ENCODE measurements at regions not wholly inside any gene's neighbourhood (a gene's known extent, or its start where the extent isn't known, plus 50 kb on each side); places are given as distances from the start of the nearest gene placed in this dataset.

DNA sequence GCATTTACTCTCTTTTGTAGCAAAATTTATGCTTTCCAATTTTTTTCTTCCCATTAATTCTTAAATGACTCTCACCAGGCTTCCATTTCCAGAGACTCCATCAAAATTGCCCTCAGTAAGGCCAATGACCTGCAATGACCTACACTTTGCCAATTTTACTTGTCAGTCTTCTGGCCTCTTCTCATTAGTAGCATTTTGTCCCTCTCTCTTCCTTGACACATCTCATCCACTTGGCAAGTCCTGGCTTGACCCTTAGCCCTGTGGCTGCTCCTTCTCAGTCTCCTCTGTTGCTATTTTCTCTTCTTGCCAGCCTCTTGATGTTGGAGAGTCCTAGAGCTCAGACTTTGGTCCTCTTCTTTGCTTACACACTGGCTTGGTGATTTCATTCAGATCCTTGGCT lies 166.1 kb upstream of the MTPN start:
- no peak overlapping the region for H2BK5ac ChIP-seq (ENCODE audit: low read depth, low read length)
- no peak overlapping the region for H4K5ac ChIP-seq (ENCODE audit: insufficient read length, low read depth, low read length)
- no peak overlapping the region for H4K91ac ChIP-seq (replicated peaks; ENCODE audit: insufficient read length, low read length)
- no peak overlapping the region for H3K14ac ChIP-seq (ENCODE audit: insufficient read length)
- no peak overlapping the region for H2BK15ac ChIP-seq (ENCODE audit: low read length)
- no peaks in the 10 kb centered on the region for H3K9me3 ChIP-seq (ENCODE audit: insufficient read depth in 2 of 2, low read depth in 1 of 2, low read length in 1 of 2)
- TF ChIP-seq JUND (IDR thresholded peaks at IDR 0.05; ENCODE audit: low read length) (no peak), RBBP5 (IDR thresholded peaks at IDR 0.05; ENCODE audit: borderline replicate concordance, low read depth, low read length) (no peak), SP1 (IDR thresholded peaks at IDR 0.05; ENCODE audit: low read depth, low read length) (no peak), SIX5 (IDR thresholded peaks at IDR 0.05; ENCODE audit: low read depth, low read length) (no peak), CBX8 (IDR thresholded peaks at IDR 0.05; ENCODE audit: borderline replicate concordance, low read depth, low read length) (no peak), EGR1 (IDR thresholded peaks at IDR 0.05; ENCODE audit: borderline replicate concordance, low read depth, low read length) (no peak), SAP30 (IDR thresholded peaks at IDR 0.05; ENCODE audit: insufficient read depth, insufficient replicate concordance, low read length) (no peak), SP2 (IDR thresholded peaks at IDR 0.05; ENCODE audit: low read length) (no peak), HDAC2 (IDR thresholded peaks at IDR 0.05; ENCODE audit: borderline replicate concordance in 1 of 2, low read depth in 2 of 2, low read length in 2 of 2) (no peak)
- TF ChIP-seq, protein P1, sequence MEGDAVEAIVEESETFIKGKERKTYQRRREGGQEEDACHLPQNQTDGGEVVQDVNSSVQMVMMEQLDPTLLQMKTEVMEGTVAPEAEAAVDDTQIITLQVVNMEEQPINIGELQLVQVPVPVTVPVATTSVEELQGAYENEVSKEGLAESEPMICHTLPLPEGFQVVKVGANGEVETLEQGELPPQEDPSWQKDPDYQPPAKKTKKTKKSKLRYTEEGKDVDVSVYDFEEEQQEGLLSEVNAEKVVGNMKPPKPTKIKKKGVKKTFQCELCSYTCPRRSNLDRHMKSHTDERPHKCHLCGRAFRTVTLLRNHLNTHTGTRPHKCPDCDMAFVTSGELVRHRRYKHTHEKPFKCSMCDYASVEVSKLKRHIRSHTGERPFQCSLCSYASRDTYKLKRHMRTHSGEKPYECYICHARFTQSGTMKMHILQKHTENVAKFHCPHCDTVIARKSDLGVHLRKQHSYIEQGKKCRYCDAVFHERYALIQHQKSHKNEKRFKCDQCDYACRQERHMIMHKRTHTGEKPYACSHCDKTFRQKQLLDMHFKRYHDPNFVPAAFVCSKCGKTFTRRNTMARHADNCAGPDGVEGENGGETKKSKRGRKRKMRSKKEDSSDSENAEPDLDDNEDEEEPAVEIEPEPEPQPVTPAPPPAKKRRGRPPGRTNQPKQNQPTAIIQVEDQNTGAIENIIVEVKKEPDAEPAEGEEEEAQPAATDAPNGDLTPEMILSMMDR (IDR thresholded peaks at IDR 0.05; ENCODE audit: control extremely low read depth in 1 of 3, insufficient read depth in 1 of 3, low read depth in 1 of 3, low read length in 3 of 3), result no peak
- no peak overlapping the region for H3K56ac ChIP-seq (replicated peaks; ENCODE audit: insufficient read length, low read depth, low read length)
- FAIRE-seq (no peak), DNase-seq (ENCODE audit: low read depth in 1 of 2, low spot score in 2 of 2) (no peak)
- no peaks in the 10 kb centered on the region for H3K27me3 ChIP-seq (replicated peaks in 1 of 4; ENCODE audit: control insufficient read depth in 3 of 4, extremely low read depth in 1 of 4, insufficient read depth in 3 of 4, low read length in 3 of 4)
- H3K18ac ChIP-seq (ENCODE audit: extremely low read depth, low read length), result no peak overlapping the region
- H3K36me3 ChIP-seq (ENCODE audit: control insufficient read depth in 2 of 4, insufficient read depth in 4 of 4, low read length in 3 of 4), result no peaks in the 10 kb centered on the region
- ChIA-PET POLR2A (ENCODE audit: partially characterized antibody) (no interaction called here), CTCF (ENCODE audit: partially characterized antibody) (interaction anchor here (1.2 kb wide), 1 partner anchor 28 kb away, joined by 4 read pairs; no protein-coding TSS in a partner anchor)
- no peaks in the 10 kb centered on the region for H3K23me2 ChIP-seq (ENCODE audit: low read depth, low read length)
- H2AFZ ChIP-seq (ENCODE audit: low read length), result no peak overlapping the region
- no peak overlapping the region for H3K27ac ChIP-seq (ENCODE audit: low read depth, low read length)
- no peaks in the 10 kb centered on the region for H3K79me2 ChIP-seq (ENCODE audit: control insufficient read depth in 1 of 2, insufficient read depth in 2 of 2, low read length in 2 of 2)
- no peak overlapping the region for H2AK5ac ChIP-seq (ENCODE audit: low read depth, low read length)
- no peak overlapping the region for H3K4me3 ChIP-seq (ENCODE audit: extremely low read depth in 1 of 4, insufficient read depth in 2 of 4, low read depth in 3 of 4, low read length in 4 of 4)
- H3K9ac ChIP-seq (replicated peaks in 1 of 4; ENCODE audit: extremely low read depth in 1 of 4, low read depth in 3 of 4, low read length in 3 of 4), result no peak overlapping the region
- no peak overlapping the region for H2BK12ac ChIP-seq (ENCODE audit: low read depth, low read length)
- H2BK120ac ChIP-seq (replicated peaks; ENCODE audit: low read depth, low read length), result no peak overlapping the region
- H3K23ac ChIP-seq (ENCODE audit: insufficient read length), result no peak overlapping the region
- no peak overlapping the region for H2BK20ac ChIP-seq (ENCODE audit: low read length)
- no peak overlapping the region for H3K4me2 ChIP-seq (ENCODE audit: insufficient read depth in 1 of 2, low read depth in 2 of 2, low read length in 2 of 2)
- no peak overlapping the region for H4K8ac ChIP-seq (ENCODE audit: extremely low read depth, insufficient read depth, low read length)
- H3K4me1 ChIP-seq (replicated peaks in 1 of 4; ENCODE audit: control insufficient read depth in 3 of 4, insufficient read depth in 4 of 4, low read length in 3 of 4), result no peaks in the 10 kb centered on the region
- H4K20me1 ChIP-seq (replicated peaks in 1 of 2; ENCODE audit: control insufficient read depth in 1 of 2, insufficient read depth in 2 of 2, low read length in 2 of 2), result no peaks in the 10 kb centered on the region
- H3K79me1 ChIP-seq (ENCODE audit: low read depth, low read length), result no peaks in the 10 kb centered on the region
- H3K4ac ChIP-seq (replicated peaks; ENCODE audit: insufficient read length, low read depth, low read length), result no peak overlapping the region
